Muscle of leg (tissue), 3 donors: ENCODE measurements at regions not wholly inside any gene's neighbourhood (a gene's known extent, or its start where the extent isn't known, plus 50 kb on each side); places are given as distances from the start of the nearest gene placed in this dataset.

Experiments used
- DNase-seq: peaks from one replicate; pipeline ENCODE4 v3.0.0; 2013
- H3K27ac ChIP-seq: one replicate; pipeline ENCODE4 v1.5.1; 2013; ENCODE audit warnings: mild to moderate bottlenecking, low read length, control low read depth
- H3K27me3 ChIP-seq: one replicate; pipeline ENCODE4 v1.6.1; 2013; ENCODE audit warnings: low read length; ENCODE audit not compliant: control insufficient read depth, insufficient read depth
- H3K36me3 ChIP-seq: one replicate; pipeline ENCODE4 v1.6.1; 2013; ENCODE audit warnings: low read length; ENCODE audit not compliant: control insufficient read depth, insufficient read depth
- H3K4me1 ChIP-seq: one replicate; pipeline ENCODE4 v1.6.1; 2013; ENCODE audit warnings: low read length; ENCODE audit not compliant: control insufficient read depth, insufficient read depth
- H3K4me3 ChIP-seq: one replicate; pipeline ENCODE4 v1.5.1; 2013; ENCODE audit warnings: low read length, control low read depth
- H3K9me3 ChIP-seq: replicated peaks from 2 replicates; pipeline ENCODE4 v1.6.1; 2013; ENCODE audit warnings: low read depth, low read length; ENCODE audit not compliant: control insufficient read depth
- WGBS: methylation state at CpG from one replicate; pipeline ENCODE4 v1.1.5; 2013; ENCODE audit warnings: missing lambda C conversion rate; ENCODE audit not compliant: insufficient coverage; 5-methylcytosine and 5-hydroxymethylcytosine counted together

DNA sequence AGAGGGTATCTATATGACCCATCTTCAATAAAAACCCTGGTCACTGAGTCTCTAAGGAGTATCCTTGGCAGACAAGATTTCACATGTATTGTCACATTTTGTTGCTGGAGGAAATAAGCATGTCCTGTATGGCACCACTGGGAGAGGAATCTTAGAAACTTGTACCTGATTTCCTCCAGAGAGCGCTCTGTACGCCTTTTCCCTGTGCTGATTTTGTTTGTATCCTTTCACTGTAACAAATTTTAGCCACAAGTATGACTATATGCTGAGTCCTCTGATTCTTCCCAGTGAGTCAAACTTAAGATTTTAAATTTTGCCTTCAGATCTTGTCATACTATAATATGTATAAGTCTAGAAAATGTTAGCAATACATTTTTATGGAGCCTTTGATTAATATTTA lies 102.8 kb downstream of the ITIH6 start:
- Histone ChIP-seq H3K4me3 (no peak overlapping the region), H3K27ac (no peak overlapping the region), H3K4me1 (no peaks in the 10 kb centered on the region), H3K9me3 (no peaks in the 10 kb centered on the region), H3K36me3 (no peaks in the 10 kb centered on the region), H3K27me3 (no peaks in the 10 kb centered on the region)
- DNase-seq = peak; percentile 61
- no CpG with 5 or more reads among the region's 2 CpGs for WGBS

- WGBS = 63% methylated on average over 2 of the region's 6 CpGs
- Histone ChIP-seq H3K27me3 (no peaks in the 10 kb centered on the region), H3K36me3 (no peaks in the 10 kb centered on the region), H3K4me3 (no peak overlapping the region), H3K9me3 (no peaks in the 10 kb centered on the region), H3K27ac (no peak overlapping the region), H3K4me1 (no peaks in the 10 kb centered on the region)
- peak; percentile 27 for DNase-seq
These were observed 102.1 kb downstream of the ITIH6 start for GRCh38 chrX:54695816-54696487.
